HG03175 (cell line): ENCODE measurements at regions not wholly inside any gene's neighbourhood (a gene's known extent, or its start where the extent isn't known, plus 50 kb on each side); places are given as distances from the start of the nearest gene placed in this dataset.
A peak's percentile ranks its signal among the peaks of the same experiment; 100 is the strongest.
"Not testable (repeated sequence)": the region's sequence is repeated elsewhere in the genome, so short reads cannot be mapped to it uniquely, and the experiment has no call there.

Experiments used
- ATAC-seq: cut with Tn5 transposase; IDR thresholded peaks from one replicate; pipeline ENCODE4 v1.9.1; 2021; ENCODE audit warnings: mild to moderate bottlenecking, moderate library complexity; ENCODE audit not compliant: unreplicated experiment

DNA sequence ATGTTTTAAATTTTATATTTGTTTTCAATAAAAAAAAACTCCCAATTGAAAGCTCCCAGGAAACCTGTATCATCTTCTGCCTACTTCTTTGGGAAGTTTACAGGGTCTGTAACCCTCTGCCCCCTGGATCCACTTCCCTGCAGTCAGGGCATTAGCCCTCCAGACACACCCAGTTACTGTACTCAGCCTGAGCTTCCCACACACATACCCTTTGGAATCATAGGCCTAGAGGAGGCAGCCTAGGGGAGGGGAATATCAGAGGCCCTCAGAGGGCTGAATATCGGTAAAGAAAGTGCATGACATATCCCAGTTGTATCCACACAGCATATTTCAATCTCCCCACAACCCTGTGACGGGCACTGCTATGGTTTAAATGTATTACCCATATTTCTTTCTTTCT, 56.2 kb upstream of the TFPI start:
- ATAC-seq: not testable (repeated sequence)

DNA sequence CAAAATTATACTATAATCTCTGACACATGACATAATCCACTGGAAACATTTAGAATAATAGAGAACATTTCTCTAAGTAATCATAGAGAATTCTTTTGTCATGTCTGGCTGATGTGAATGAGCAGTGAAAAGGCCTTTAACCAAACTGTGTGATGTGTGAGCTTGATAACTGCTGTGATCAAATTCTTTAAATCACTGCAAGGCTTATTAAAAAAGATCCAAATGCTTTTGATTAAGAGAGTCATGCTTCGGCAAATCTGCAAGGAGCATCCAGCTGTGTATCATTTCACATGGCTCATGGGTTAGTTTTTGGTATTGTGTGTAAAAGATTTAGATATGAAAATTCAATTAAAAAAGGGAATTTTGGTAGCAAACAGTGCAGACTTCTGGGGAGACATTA, 58.6 kb upstream of the TFPI start:
- ATAC-seq: no peak

DNA sequence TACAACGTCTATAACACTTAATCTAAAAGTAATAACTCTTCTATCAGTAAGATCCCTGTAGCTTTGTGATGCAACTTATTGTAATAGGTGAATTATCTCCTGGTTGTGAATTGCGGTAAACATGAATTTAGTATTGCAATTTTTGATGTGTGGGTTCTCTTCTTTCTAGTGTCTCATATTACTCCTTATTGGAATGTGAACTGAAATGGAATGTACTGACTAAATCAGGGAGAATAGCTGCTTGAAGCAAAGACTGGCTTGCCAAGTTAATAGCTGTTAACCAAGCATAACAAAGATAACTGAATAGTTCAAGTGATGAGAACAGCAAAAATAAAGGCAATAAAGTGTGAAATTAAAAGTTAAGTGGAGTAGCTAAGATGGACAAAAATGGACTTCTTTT, 60.5 kb upstream of the TFPI start:
- no peak for ATAC-seq

DNA sequence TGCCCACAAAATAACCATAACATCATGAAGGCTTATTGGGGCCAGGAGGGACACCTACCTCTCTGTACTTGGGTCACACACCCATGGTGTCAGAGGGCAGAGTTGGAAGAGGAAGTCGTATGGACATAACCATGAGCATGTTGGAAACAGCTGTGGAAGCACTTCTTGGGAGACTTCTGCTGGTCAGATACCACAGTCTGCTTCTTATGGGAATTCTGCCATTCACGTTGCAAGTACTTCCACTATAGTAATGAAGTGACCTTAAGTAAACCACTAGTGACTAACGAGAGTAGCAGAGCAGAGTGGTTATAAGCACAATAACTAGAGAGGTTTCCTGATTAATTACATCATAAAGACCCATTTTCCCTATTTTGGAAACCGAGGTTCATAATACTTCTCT, 61.1 kb upstream of the TFPI start:
- ATAC-seq: no peak

DNA sequence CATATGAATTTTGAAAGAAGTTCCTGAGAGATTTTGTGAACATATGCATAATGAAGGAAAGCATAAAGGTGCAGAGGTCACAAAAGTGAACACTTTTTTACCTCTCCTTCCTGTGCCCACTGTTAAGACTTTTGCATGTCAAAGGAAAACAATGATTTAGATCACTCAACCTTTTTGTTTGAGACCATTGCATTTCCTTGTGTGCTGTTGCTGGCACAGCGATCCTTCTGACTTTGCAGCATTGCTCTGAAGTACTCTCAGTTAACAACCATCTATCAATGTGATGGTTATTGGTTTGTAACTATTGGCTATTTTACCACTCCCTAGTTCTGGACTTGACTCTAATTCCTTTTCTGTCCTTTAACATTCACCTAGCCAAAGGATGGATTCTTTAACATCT, 61.7 kb upstream of the TFPI start:
- ATAC-seq: no peak

DNA sequence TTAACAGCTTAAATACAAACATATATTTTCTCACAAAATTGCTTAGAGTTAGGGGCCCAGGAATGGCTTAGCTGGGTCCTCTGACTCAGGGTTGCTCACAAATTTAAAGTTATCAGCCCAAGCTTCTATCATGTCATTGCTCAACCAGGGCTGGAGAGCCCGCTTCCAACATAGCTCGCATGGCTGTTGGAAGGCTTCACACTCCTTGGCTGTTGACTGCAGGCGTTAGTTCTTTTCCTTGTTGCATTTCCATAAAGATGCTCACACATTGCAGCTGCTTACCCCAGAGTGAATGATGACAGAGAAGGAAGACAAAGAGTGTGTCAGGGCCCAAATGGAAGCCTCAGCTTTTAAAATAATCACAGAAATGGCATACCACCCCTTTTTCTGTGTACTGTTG, 62.9 kb upstream of the TFPI start:
- no peak for ATAC-seq

DNA sequence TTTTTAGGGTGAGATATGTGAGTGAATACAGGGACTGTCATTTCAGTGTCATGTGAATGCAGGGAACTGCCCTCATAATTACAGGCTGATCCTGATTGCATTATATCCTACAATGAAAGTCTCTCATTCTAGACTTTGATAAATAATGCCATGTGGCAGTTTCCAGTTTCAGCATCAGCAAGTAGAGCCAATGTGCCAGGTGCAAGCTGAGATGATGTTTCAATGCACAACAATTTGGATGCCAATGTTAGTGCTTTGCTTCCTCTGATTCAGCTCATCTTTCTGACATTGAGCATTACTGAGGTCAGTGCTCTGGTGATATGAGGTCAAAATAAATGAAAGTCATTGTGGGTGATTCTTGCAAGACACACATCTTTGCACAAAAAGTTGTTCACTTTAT, 63.7 kb upstream of the TFPI start:
- ATAC-seq: no peak

DNA sequence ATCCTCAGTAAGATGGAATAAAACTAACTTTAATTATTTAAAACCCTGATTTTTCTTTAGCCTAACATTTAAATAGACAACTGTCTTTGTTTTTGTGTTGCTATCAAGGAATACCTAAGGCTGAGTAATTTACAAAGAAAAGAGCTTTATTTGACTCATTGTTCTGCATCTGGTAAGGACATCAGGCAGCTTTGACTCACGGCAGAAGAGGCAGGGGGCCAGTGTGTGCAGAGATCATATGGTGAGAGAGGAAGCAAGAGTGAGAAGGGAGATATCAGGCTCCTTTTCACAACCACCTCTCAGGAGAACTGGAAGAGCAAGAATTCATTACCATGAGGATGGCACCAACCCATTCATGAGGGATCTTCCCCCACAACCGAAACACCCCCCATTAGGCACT, 64.6 kb upstream of the TFPI start:
- no peak for ATAC-seq

DNA sequence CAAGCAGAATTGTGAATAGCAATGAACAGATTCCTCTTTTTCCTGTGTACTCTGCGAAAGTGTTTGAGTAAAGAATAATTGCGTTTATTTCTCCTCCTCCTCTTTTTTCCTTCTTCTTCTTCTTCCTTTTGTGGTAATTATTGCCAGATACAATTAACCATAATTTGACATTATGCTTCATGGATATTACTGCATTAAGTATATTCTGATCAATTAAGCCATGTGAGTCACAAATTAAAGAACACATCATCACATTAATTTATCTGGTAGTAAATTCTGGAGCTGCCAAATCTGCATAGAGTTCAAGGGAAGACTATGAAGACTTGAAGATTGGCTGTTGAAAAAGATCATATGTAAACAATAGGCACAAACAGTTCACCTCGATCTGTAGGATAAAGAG, 72.9 kb upstream of the TFPI start:
- no peak for ATAC-seq

DNA sequence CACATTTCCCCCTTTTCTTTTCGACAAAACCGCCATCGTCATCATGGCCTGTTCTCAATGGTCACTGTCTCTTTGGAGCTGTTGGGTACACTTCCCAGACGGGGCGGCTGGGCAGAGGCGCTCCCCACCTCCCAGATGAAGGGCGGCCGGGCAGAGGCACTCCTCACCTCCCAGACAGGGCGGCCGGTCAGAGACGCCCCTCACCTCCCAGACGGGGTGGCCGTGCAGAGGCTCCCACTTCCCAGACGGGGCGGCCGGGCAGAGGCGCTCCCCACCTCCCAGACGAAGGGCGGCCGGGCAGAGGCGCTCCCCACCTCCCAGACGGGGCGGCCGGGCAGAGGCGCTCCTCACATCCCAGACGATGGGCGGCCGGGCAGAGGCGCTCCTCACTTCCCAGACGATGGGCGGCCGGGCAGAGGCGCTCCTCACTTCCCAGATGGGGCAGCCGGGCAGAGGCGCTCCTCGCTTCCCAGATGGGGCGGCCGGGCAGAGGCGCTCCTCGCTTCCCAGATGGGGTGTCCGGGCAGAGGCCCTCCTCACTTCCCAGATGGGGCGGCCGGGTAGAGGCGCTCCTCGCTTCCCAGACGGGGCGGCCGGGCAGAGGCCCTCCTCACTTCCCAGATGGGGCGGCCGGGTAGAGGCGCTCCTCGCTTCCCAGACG, 82.6 kb upstream of the TFPI start:
- not testable (repeated sequence) for ATAC-seq

DNA sequence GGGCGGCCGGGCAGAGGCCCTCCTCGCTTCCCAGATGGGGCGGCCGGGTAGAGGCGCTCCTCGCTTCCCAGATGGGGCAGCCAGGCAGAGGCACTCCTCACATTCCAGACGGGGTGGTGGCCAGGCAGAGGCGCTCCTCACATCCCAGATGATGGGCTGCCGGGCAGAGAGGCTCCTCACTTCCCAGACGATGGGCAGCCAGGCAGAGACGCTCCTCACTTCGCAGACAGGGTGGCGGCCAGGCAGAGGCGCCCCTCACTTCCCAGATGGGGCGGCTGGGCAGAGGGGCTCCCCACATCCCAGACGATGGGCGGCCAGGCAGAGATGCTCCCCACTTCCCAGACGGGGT, 83.1 kb upstream of the TFPI start:
- not testable (repeated sequence) for ATAC-seq

DNA sequence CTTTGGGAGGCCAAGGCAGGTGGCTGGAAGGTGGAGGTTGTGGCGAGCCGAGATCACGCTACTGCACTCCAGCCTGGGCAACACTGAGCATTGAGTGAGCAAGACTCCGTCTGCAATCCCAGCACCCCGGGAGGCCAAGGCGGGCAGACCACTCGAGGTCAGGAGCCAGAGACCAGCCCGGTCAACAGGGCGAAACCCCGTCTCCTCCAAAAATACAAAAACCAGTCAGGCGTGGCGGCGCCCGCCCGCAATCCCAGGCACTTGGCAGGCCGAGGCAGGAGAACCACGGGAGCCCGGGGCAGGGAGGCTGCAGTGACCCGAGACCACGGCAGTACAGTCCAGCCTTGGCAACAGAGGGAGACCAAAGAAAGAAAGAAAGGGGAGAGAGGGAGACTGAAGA, 83.5 kb upstream of the TFPI start:
- not testable (repeated sequence) for ATAC-seq

DNA sequence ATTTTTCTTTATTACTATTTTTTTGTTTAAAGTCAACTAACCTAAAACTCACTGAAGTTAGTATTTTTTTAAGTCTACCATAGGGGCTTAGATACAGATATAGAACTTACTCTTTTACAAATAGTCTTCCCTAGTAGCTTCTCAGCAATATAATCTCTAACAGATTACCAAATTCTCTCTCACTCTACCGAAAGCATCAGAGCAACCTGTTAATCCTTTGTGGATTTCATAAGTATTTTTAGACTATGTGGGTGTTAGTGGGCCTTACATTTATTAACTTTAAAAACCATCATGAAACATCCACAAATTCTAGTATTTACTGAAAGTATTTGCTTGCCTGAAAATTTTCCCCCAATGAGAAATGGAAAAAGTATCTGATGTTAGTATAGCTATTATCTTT, 84.6 kb upstream of the TFPI start:
- ATAC-seq: no peak

DNA sequence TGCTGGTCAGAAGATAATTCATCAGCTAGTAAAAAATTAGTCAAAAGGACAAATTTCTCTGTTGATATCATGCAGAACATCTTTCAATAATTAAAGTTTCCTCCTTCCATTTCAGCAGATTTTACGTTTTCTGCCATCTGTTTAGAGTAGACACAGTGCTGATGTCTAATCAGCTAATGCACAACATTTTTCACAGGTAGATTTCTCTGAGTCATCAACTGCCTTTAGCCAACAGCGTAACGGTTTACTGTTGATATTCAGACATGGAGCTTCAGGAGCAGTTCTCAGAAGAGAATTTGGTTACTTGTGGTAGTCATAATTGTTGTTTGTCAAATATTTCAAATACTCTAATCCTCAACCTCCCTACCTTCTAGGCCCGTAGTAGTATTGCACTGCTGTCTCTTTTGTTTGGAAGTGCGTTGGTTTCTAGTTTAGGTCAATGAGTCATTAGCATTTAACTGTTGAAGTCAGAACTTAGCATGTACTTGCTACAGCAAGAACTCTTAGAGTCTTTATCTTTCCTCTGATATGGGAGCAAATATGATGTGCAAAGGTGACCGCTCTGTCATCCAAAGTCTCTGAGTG, 86.8 kb upstream of the TFPI start:
- ATAC-seq: no peak

DNA sequence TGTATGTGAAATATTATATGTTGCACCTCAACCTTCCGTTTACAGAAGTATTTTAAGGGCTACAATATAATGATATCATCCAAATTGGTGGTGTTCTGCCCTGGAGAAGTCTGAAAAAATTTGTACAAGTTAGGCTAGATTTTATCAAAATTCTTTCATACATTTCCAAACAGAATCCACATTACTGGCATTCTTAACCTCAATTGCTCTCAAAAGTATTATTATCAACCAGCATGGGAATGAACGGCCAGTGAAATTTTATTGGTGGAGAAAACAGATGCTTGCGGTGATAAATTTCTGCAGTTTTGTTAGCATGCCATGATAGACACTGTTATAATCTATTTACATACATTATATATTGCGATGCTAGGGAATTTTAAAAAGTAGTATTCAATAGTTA, 88.3 kb upstream of the TFPI start:
- ATAC-seq: no peak

DNA sequence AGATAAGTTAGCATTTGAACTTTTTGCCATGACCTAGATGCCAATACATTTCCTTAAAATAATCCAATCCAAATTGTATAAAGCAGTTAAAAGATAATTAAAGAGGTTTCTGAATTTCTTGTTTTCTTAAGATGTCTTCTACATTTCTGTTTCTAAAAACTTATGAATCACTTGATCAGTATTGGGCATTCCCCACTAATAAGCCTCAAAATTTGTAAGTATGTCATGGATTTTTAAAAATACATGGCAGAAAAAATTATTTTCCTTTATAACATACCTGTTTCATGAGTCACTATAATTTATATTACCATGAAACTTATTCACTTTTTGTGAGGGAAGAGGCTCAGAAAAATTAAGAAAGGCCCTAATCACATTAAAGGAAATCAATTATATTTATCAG, 90.3 kb upstream of the TFPI start:
- no peak for ATAC-seq

DNA sequence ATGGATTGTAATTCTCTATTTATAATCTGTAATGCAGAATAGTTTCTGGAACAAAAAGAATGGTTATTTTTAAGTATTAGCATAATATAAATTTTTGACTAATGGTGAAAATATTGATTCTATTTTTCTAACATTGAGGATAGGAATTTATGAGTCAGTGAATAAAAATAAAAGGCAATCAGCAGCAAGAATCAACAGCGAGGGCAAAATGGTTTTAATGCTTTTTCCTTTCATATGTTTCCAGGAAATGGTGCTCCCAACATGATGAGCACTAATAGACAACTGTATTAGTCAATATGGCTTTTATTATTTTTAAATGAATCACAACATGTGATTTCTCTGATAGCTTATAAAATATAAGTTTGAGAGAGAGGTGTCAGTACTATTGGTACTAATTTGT, 90.7 kb upstream of the TFPI start:
- ATAC-seq: no peak

DNA sequence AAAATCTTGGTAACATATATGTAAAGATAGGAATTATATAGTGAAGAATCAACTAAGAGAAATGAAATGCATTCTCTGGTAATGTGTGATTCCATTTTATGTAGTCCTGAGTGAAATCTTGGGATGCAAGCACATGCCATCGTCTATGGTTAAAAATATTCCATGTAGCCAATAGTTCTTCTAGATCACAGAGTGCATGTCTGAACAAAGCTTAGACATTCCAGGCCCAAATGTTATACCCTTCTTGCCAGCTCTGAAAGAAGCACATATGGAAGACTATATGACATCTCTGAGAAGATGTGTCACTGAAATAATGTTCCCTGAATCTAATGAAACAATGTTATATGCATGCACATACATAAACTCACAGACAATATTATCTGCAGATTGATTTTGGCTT, 92.3 kb upstream of the TFPI start:
- ATAC-seq: no peak

DNA sequence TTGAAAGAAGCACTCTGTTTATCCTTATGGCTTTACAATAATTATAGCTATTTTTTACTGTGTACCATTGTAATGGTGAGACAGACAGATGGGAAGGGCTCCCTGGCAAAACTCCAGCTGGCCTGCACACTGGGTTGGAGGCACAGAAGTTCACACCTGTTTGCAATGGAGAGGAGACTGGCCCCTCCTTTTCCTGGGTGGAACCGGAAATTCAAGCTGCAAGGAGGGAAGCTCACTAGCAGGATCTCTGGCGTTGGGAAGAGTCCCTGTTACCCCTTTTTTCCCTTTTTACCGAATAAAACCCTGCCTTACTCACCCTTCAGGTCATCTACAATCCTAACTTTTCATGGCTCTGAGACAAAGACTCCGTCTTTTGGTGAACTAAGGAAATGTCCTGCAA, 100.3 kb upstream of the TFPI start:
- no peak for ATAC-seq

DNA sequence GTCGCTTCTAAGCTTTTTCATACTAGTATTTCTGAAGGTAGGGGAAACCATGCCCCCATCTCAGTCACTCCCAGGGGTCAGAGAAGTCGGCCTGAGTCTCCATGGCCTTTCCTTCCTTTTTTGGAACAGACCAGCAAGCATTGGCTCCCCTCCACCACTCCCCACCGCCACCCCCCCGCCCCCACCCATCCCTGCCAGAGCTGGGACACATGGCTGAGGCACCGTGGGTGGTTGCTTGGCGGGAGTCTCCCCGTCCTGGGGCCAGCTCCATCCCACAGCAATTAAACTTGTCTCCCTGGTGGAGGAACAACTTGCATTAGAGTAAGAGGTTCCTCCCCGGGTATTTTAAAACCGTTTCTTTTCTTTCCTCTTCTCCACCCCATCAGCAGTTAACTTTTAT, 100.8 kb upstream of the TFPI start:
- no peak for ATAC-seq

DNA sequence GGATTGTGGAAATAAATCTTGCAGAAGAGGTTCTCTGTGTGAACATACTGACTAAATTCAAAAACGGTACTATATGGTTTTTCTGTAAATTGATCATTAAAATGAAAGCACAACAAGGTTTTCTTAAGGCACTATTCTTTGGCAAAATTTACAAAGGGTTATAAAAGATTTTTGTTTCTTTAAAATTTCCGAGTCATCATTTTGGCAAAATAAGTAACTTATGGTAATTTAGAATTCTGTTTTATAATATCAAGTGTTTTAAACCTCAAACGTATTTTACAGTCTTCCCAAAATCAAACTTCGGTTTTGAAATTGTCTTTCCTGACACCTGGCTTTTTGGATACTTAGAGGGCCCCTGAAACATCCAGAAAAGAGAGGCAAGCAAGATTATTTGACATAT, 101.9 kb upstream of the TFPI start:
- no peak for ATAC-seq

DNA sequence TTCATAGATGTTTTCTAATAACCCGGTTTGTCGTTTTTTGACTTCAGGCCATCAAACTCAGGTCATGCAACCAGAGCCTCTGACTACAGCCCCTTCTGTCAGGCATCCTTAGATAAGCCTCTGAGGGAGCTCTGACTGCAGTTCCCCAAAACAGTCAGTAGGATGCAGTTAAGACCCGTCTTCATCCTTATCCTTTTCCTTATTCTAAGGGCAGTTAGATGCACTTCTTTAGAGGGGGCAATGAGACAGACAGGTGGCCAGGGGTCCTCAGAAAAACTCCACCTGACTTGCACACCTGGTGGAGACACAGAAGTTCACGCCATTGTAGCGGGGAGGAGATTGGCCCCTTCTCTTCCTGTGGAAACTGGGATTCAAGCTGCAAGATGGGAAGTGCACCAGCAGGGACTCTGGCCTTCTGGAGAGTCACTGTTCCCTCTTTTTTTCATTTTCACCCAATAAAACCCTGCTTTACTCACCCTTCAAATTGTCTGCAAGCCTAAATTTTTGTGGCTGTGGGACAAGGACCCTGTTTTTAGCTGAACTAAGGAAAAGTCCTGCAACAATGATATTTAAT, 104.8 kb upstream of the TFPI start:
- peak; percentile 70 for ATAC-seq

DNA sequence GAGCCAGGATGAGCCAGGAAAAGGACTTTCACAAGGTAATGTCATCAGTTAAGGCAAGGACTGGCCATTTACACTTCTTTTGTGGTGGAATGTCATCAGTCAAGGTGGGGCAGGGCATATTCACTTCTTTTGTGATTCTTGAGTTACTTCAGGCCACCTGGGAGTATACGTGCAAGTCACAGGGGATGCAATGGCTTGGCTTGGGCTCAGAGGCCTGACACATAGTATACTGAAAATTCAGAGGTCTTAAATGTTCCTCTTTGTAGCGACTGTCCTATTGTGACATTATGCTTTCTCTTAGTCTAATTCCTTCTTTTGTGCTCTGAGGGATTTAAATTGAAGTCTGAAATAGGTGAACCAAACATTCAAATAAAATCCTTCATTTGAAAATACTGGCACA, 121.8 kb upstream of the TFPI start:
- not testable (repeated sequence) for ATAC-seq
